ENCODE measurements at regions not wholly inside any gene's neighbourhood (a gene's known extent, or its start where the extent isn't known, plus 50 kb on each side); places are given as distances from the start of the nearest gene placed in this dataset.

DNA sequence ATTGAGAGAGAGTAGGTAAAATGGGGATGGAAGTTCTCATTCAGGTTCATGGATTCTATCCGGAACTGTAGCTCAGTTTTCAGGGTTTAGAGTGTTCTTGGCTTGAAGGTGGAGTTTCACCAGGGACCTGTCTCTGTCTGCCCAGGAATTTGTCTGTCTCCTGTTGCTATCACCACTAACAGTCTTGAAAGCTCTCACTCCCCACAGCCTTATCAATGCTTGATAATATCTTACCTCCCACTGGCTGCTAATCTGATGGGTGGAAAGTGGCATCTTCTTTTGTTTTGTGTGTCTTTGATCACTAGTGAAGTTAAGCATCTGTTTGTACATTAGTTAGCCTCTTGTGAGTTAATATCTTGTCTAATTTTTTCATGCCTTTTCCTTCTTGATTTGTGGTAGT lies 60.3 kb upstream of the TSPAN11 start:
- Histone ChIP-seq H3K27me3 (ENCODE audit: insufficient read depth, low read length) (peaks cover 5% of the 10 kb centered on the region; the same call in 1 of the 2 replicates), H3K36me3 (ENCODE audit: insufficient read depth, low read length) (no peaks in the 10 kb centered on the region), H4K20me1 (ENCODE audit: insufficient read depth, low read length) (no peaks in the 10 kb centered on the region), H3K4me1 (ENCODE audit: insufficient read depth, low read length, severe bottlenecking) (no peaks in the 10 kb centered on the region), H3K27ac (ENCODE audit: low read depth, low read length, poor library complexity, severe bottlenecking) (no peak overlapping the region), H3K9me3 (ENCODE audit: low read length) (no peaks in the 10 kb centered on the region; the same call in 1 of the 2 replicates), H3K79me2 (ENCODE audit: insufficient read depth, low read length) (no peaks in the 10 kb centered on the region), H3K9me2 (ENCODE audit: low read depth, low read length) (no peaks in the 10 kb centered on the region), H3F3A (ENCODE audit: insufficient read depth, low read length) (no peaks in the 10 kb centered on the region), H3K9ac (ENCODE audit: low read length) (no peak overlapping the region), H2AFZ (ENCODE audit: low read length) (no peak overlapping the region), H3K4me2 (ENCODE audit: low read length) (no peak overlapping the region), H3K4me3 (ENCODE audit: low read depth, low read length, poor library complexity, severe bottlenecking) (no peak overlapping the region)
- TF ChIP-seq EZH2 (IDR thresholded peaks at IDR 0.05; ENCODE audit: borderline replicate concordance, low read length): no peak

DNA sequence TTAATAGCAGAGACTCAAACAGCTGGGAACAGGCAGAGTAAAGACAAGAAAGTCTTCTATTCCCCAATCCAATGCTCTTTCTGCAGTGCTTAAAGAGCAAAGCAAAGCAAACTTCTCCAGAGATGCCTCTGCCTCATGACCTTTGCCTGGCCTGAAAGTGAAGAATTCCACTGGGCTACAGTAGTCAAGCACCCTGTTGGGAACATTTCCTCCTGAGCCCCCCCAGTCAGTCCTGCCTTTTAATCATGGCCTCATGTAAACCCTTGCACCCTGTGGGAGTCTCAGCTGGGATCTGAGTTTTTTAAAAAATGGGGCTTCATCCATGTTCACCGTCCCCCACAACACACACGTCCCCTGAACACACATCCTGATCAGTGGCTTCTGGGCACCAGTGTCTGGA lies 62.7 kb upstream of the TSPAN11 start:
- TF ChIP-seq, protein P1, sequence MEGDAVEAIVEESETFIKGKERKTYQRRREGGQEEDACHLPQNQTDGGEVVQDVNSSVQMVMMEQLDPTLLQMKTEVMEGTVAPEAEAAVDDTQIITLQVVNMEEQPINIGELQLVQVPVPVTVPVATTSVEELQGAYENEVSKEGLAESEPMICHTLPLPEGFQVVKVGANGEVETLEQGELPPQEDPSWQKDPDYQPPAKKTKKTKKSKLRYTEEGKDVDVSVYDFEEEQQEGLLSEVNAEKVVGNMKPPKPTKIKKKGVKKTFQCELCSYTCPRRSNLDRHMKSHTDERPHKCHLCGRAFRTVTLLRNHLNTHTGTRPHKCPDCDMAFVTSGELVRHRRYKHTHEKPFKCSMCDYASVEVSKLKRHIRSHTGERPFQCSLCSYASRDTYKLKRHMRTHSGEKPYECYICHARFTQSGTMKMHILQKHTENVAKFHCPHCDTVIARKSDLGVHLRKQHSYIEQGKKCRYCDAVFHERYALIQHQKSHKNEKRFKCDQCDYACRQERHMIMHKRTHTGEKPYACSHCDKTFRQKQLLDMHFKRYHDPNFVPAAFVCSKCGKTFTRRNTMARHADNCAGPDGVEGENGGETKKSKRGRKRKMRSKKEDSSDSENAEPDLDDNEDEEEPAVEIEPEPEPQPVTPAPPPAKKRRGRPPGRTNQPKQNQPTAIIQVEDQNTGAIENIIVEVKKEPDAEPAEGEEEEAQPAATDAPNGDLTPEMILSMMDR (IDR thresholded peaks at IDR 0.05; ENCODE audit: low read length): no peak
- TF ChIP-seq EZH2 (IDR thresholded peaks at IDR 0.05; ENCODE audit: borderline replicate concordance, low read length): no peak
- H3F3A ChIP-seq (ENCODE audit: insufficient read depth, low read length): no peaks in the 10 kb centered on the region

DNA sequence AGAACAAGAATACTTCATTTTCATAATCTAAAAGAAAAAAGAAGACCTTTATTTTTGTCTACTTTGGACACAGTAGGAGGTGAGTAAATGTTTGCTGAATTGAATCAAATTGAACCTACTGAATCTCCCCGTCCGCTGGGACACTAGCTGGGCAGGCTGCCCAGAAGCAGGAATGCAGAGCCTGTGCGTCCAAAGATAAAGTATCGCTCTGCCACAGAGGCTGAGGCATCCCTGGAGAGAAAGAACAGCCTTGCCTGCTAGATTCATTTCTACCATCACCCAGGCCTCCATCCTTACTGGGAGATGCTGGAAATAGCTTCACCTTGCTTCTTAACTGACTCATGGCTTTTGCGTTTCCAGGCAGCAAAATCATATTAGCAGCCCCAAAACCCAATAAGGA lies 64.1 kb upstream of the TSPAN11 start:
- Histone ChIP-seq H3K4me2 (ENCODE audit: low read length) (no peak overlapping the region), H3F3A (ENCODE audit: insufficient read depth, low read length) (no peaks in the 10 kb centered on the region), H3K79me2 (ENCODE audit: insufficient read depth, low read length) (no peaks in the 10 kb centered on the region), H3K36me3 (ENCODE audit: insufficient read depth, low read length) (no peaks in the 10 kb centered on the region), H4K20me1 (ENCODE audit: insufficient read depth, low read length) (no peaks in the 10 kb centered on the region), H3K27ac (ENCODE audit: low read depth, low read length, poor library complexity, severe bottlenecking) (no peak overlapping the region), H3K4me3 (ENCODE audit: low read depth, low read length, poor library complexity, severe bottlenecking) (no peak overlapping the region), H3K9me3 (ENCODE audit: low read length) (no peaks in the 10 kb centered on the region; the same call in 1 of the 2 replicates), H3K9me2 (ENCODE audit: low read depth, low read length) (no peaks in the 10 kb centered on the region), H3K9ac (ENCODE audit: low read length) (no peak overlapping the region), H2AFZ (ENCODE audit: low read length) (no peak overlapping the region), H3K4me1 (ENCODE audit: insufficient read depth, low read length, severe bottlenecking) (no peaks in the 10 kb centered on the region), H3K27me3 (ENCODE audit: insufficient read depth, low read length) (peaks cover 5% of the 10 kb centered on the region; the same call in 1 of the 2 replicates)
- TF ChIP-seq, protein P1 (IDR thresholded peaks at IDR 0.05; ENCODE audit: low read length): no peak

More for the DNA sequence above, 62.7 kb upstream of the TSPAN11 start:
- no peaks in the 10 kb centered on the region for H4K20me1 ChIP-seq (ENCODE audit: insufficient read depth, low read length)
- H3K9ac ChIP-seq (ENCODE audit: low read length): no peak overlapping the region
- peaks cover 5% of the 10 kb centered on the region; the same call in 1 of the 2 replicates for H3K27me3 ChIP-seq (ENCODE audit: insufficient read depth, low read length)
- no peak overlapping the region for H3K4me2 ChIP-seq (ENCODE audit: low read length)
- H3K9me2 ChIP-seq (ENCODE audit: low read depth, low read length): no peaks in the 10 kb centered on the region
- H3K27ac ChIP-seq (ENCODE audit: low read depth, low read length, poor library complexity, severe bottlenecking): no peak overlapping the region
- H3K79me2 ChIP-seq (ENCODE audit: insufficient read depth, low read length): no peaks in the 10 kb centered on the region
- H3K4me1 ChIP-seq (ENCODE audit: insufficient read depth, low read length, severe bottlenecking): no peaks in the 10 kb centered on the region
- H3K4me3 ChIP-seq (ENCODE audit: low read depth, low read length, poor library complexity, severe bottlenecking): no peak overlapping the region
- H3K36me3 ChIP-seq (ENCODE audit: insufficient read depth, low read length): no peaks in the 10 kb centered on the region
- H2AFZ ChIP-seq (ENCODE audit: low read length): no peak overlapping the region
- H3K9me3 ChIP-seq (ENCODE audit: low read length): no peaks in the 10 kb centered on the region; the same call in 1 of the 2 replicates

DNA sequence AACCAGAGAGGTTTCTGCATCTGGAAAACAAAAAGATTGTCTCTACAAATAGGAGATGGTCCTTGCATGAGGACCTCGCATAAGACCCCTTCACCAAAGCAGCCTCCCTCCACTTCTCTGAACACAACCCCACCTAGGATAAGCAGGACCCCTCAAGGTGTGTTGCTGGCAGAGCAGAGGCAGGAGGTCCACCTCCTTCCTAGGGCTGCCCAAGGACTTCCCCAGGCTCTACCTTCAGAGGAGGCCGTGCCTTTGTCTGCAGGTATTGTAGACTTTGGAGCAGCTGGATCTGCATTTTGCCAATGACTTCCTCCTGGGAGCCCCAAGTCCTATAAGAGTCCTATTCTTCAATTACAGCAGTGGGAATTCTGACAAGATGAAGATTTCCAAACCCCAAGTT lies 67.3 kb upstream of the TSPAN11 start:
- H3K4me2 ChIP-seq (ENCODE audit: low read length): no peak overlapping the region
- H3K4me3 ChIP-seq (ENCODE audit: low read depth, low read length, poor library complexity, severe bottlenecking): no peak overlapping the region
- H3K9me3 ChIP-seq (ENCODE audit: low read length): no peaks in the 10 kb centered on the region
- H2AFZ ChIP-seq (ENCODE audit: low read length): no peak overlapping the region
- no peaks in the 10 kb centered on the region for H4K20me1 ChIP-seq (ENCODE audit: insufficient read depth, low read length)
- H3K4me1 ChIP-seq (ENCODE audit: insufficient read depth, low read length, severe bottlenecking): no peaks in the 10 kb centered on the region
- no peak overlapping the region for H3K9ac ChIP-seq (ENCODE audit: low read length)
- TF ChIP-seq, protein P1 (IDR thresholded peaks at IDR 0.05; ENCODE audit: low read length): no peak
- no peak overlapping the region for H3K27ac ChIP-seq (ENCODE audit: low read depth, low read length, poor library complexity, severe bottlenecking)
- H3K27me3 ChIP-seq (ENCODE audit: insufficient read depth, low read length): no peaks in the 10 kb centered on the region
- no peaks in the 10 kb centered on the region for H3K36me3 ChIP-seq (ENCODE audit: insufficient read depth, low read length)
- no peaks in the 10 kb centered on the region for H3F3A ChIP-seq (ENCODE audit: insufficient read depth, low read length)
- no peaks in the 10 kb centered on the region for H3K79me2 ChIP-seq (ENCODE audit: insufficient read depth, low read length)
- no peaks in the 10 kb centered on the region for H3K9me2 ChIP-seq (ENCODE audit: low read depth, low read length)
